Gastroesophageal sphincter (tissue), 3 donors: ENCODE measurements at regions not wholly inside any gene's neighbourhood (a gene's known extent, or its start where the extent isn't known, plus 50 kb on each side); places are given as distances from the start of the nearest gene placed in this dataset.

Source experiments
- CTCF ChIP-seq, 4 experiments: fragments of 200-600 bp in 2 of 4; fragments of 450-650 bp in 2 of 4; sonication (generic) in 1 of 4; IDR thresholded peaks; one replicate each; pipeline ENCODE4 v1.5.1; 2017 to 2019; ENCODE audit warnings: antibody characterized with exemption in 4 of 4, mild to moderate bottlenecking in 2 of 4, moderate library complexity in 2 of 4
- EP300 ChIP-seq: sonication (generic); formaldehyde crosslinking; IDR thresholded peaks from one replicate; pipeline ENCODE4 v1.6.1; 2017; ENCODE audit warnings: antibody characterized with exemption, mild to moderate bottlenecking
- POLR2A ChIP-seq, 2 donors: fragments of 450-650 bp; IDR thresholded peaks; one replicate each; pipeline ENCODE4 v1.6.1; 2017; ENCODE audit warnings: antibody characterized with exemption in 2 of 2, mild to moderate bottlenecking in 2 of 2, moderate library complexity in 1 of 2
- POLR2AphosphoS5 ChIP-seq: sonication (generic); formaldehyde crosslinking; IDR thresholded peaks from one replicate; pipeline ENCODE4 v1.6.1; 2017; ENCODE audit warnings: antibody characterized with exemption

GRCh38 chr3:24756101-24756888 lies 261.6 kb upstream of the THRB start:
- TF ChIP-seq CTCF (IDR thresholded peaks at IDR 0.05): no peak
- TF ChIP-seq POLR2AphosphoS5: no peak
- TF ChIP-seq POLR2A (IDR thresholded peaks at IDR 0.05): no peak
- TF ChIP-seq EP300: no peak
